ENCODE measurements at regions not wholly inside any gene's neighbourhood (a gene's known extent, or its start where the extent isn't known, plus 50 kb on each side); places are given as distances from the start of the nearest gene placed in this dataset.

GRCh38 chr4:119715490-119716445 is 87.2 kb upstream of the PDE5A start:
- TF ChIP-seq, protein P1, sequence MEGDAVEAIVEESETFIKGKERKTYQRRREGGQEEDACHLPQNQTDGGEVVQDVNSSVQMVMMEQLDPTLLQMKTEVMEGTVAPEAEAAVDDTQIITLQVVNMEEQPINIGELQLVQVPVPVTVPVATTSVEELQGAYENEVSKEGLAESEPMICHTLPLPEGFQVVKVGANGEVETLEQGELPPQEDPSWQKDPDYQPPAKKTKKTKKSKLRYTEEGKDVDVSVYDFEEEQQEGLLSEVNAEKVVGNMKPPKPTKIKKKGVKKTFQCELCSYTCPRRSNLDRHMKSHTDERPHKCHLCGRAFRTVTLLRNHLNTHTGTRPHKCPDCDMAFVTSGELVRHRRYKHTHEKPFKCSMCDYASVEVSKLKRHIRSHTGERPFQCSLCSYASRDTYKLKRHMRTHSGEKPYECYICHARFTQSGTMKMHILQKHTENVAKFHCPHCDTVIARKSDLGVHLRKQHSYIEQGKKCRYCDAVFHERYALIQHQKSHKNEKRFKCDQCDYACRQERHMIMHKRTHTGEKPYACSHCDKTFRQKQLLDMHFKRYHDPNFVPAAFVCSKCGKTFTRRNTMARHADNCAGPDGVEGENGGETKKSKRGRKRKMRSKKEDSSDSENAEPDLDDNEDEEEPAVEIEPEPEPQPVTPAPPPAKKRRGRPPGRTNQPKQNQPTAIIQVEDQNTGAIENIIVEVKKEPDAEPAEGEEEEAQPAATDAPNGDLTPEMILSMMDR (IDR thresholded peaks at IDR 0.05): no peak
- no peak for TF ChIP-seq POLR2A (IDR thresholded peaks at IDR 0.05)

Measured in testis (tissue), 2 donors.